Liver (tissue), 8 donors: ENCODE measurements at regions not wholly inside any gene's neighbourhood (a gene's known extent, or its start where the extent isn't known, plus 50 kb on each side); places are given as distances from the start of the nearest gene placed in this dataset.

Experiments used
- DNase-seq: peaks from one replicate; pipeline ENCODE4 v3.0.0-alpha.2; 2017; ENCODE audit warnings: low spot score
- H3K27ac ChIP-seq, 2 donors: one replicate each; pipeline ENCODE4 v1.7.0; 2013; ENCODE audit warnings: inconsistent platforms in 2 of 2, low read length in 2 of 2, control low read depth in 1 of 2, low read depth in 1 of 2, mild to moderate bottlenecking in 1 of 2
- H3K27me3 ChIP-seq, 4 donors: one replicate each; pipeline versions ENCODE4 v1.6.1 to v1.7.0; 2013; ENCODE audit warnings: low read length in 3 of 4, inconsistent platforms in 1 of 4, mild to moderate bottlenecking in 1 of 4, moderate library complexity in 1 of 4; ENCODE audit not compliant: control insufficient read depth in 4 of 4, insufficient read depth in 4 of 4
- H3K36me3 ChIP-seq, 4 donors: one replicate each; pipeline versions ENCODE4 v1.6.1 to v1.7.0; 2013; ENCODE audit warnings: low read length in 3 of 4, mild to moderate bottlenecking in 3 of 4, low read depth in 1 of 4, moderate library complexity in 1 of 4; ENCODE audit not compliant: control insufficient read depth in 4 of 4, insufficient read depth in 3 of 4
- H3K4me1 ChIP-seq, 4 donors: one replicate each; pipeline versions ENCODE4 v1.6.1 to v1.7.0; 2013; ENCODE audit warnings: low read length in 3 of 4, mild to moderate bottlenecking in 3 of 4, moderate library complexity in 1 of 4; ENCODE audit not compliant: control insufficient read depth in 4 of 4, insufficient read depth in 4 of 4
- H3K4me3 ChIP-seq, 3 donors: one replicate each; pipeline versions ENCODE4 v1.6.1 to v1.7.0; 2013; ENCODE audit warnings: low read length in 3 of 3, control low read depth in 1 of 3, low read depth in 1 of 3, mild to moderate bottlenecking in 1 of 3
- H3K9ac ChIP-seq, 2 donors: one replicate each; pipeline ENCODE4 v1.7.0; 2013; ENCODE audit warnings: low read length in 2 of 2, mild to moderate bottlenecking in 2 of 2, moderate library complexity in 2 of 2, control low read depth in 1 of 2, low read depth in 1 of 2
- H3K9me3 ChIP-seq, 4 donors: one replicate each; pipeline versions ENCODE4 v1.6.1 to v1.7.0; 2013; ENCODE audit warnings: low read length in 3 of 4; ENCODE audit not compliant: control insufficient read depth in 4 of 4
- EGR1 ChIP-seq, 2 donors: IDR thresholded peaks; 2 replicates each; pipeline ENCODE4 v1.6.1; 2016 to 2018; ENCODE audit warnings: antibody characterized with exemption in 2 of 2, low read depth in 2 of 2
- FOXA1 ChIP-seq: IDR thresholded peaks from 2 replicates; pipeline ENCODE4 v1.6.1; 2016; ENCODE audit warnings: antibody characterized with exemption
- FOXA2 ChIP-seq: IDR thresholded peaks from 2 replicates; pipeline ENCODE4 v1.6.1; 2016; ENCODE audit warnings: antibody characterized with exemption
- GABPA ChIP-seq, 2 donors: IDR thresholded peaks in 1 of 2; conservative IDR thresholded peaks in 1 of 2; 2 replicates each; pipeline ENCODE4 v1.6.1; 2016; ENCODE audit warnings: antibody characterized with exemption in 2 of 2, mild to moderate bottlenecking in 1 of 2, moderate library complexity in 1 of 2
- HNF4A ChIP-seq, 2 donors: conservative IDR thresholded peaks; 2 replicates each; pipeline ENCODE4 v1.6.1; 2016; ENCODE audit warnings: antibody characterized with exemption in 2 of 2, mild to moderate bottlenecking in 2 of 2
- HNF4G ChIP-seq: IDR thresholded peaks from 2 replicates; pipeline ENCODE4 v1.6.1; 2016; ENCODE audit warnings: antibody characterized with exemption
- JUND ChIP-seq, 2 donors: IDR thresholded peaks; 2 replicates each; pipeline ENCODE4 v1.6.1; 2016; ENCODE audit warnings: antibody characterized with exemption in 2 of 2
- NR2F2 ChIP-seq: IDR thresholded peaks from 2 replicates; pipeline ENCODE4 v1.6.1; 2016; ENCODE audit warnings: antibody characterized with exemption
- RAD21 ChIP-seq, 2 donors: IDR thresholded peaks; 2 replicates each; pipeline ENCODE4 v1.6.1; 2016; ENCODE audit warnings: antibody characterized with exemption in 2 of 2, mild to moderate bottlenecking in 2 of 2
- RXRA ChIP-seq, 2 donors: IDR thresholded peaks; 2 replicates each; pipeline ENCODE4 v1.6.1; 2017 to 2018; ENCODE audit warnings: antibody characterized with exemption in 2 of 2, mild to moderate bottlenecking in 1 of 2
- SP1 ChIP-seq: IDR thresholded peaks from 2 replicates; pipeline ENCODE4 v1.6.1; 2018; ENCODE audit warnings: antibody characterized with exemption, mild to moderate bottlenecking
- TAF1 ChIP-seq: conservative IDR thresholded peaks from 2 replicates; pipeline ENCODE4 v1.6.1; 2016; ENCODE audit warnings: antibody characterized with exemption, mild to moderate bottlenecking
- YY1 ChIP-seq: IDR thresholded peaks from 2 replicates; pipeline ENCODE4 v1.6.1; 2016; ENCODE audit warnings: antibody characterized with exemption, mild to moderate bottlenecking
- WGBS: extraction: QIAGEN DNeasy Blood & Tissue Kit; methylation state at CpG from one replicate; pipeline ENCODE4 v1.1.7; 2013; 5-methylcytosine and 5-hydroxymethylcytosine counted together
- TF ChIP-seq, protein P1 (sequence below): IDR thresholded peaks from 2 replicates; pipeline ENCODE4 v1.6.1; 2016; ENCODE audit warnings: antibody characterized with exemption
- TF ChIP-seq, protein P2 (sequence below): IDR thresholded peaks from 2 replicates; pipeline ENCODE4 v1.6.1; 2016; ENCODE audit warnings: antibody characterized with exemption
- TF ChIP-seq, protein P3 (sequence below): IDR thresholded peaks from 2 replicates; pipeline ENCODE4 v1.6.1; 2016; ENCODE audit warnings: antibody characterized with exemption
- TF ChIP-seq, protein P4 (sequence below): IDR thresholded peaks from 2 replicates; pipeline ENCODE4 v1.6.1; 2016; ENCODE audit warnings: antibody characterized with exemption, mild to moderate bottlenecking
- TF ChIP-seq, protein P5 (sequence below): fragments of 150-350 bp; IDR thresholded peaks from 2 replicates; pipeline ENCODE4 v1.5.1; 2017; ENCODE audit warnings: improper control_type of control experiment, low read depth, low read length; ENCODE audit not compliant: missing input control
- donor health status: healthy.
- donor health status: healthy.
- donor health status: healthy.
- donor health status: healthy.
- donor health status: healthy.

DNA sequence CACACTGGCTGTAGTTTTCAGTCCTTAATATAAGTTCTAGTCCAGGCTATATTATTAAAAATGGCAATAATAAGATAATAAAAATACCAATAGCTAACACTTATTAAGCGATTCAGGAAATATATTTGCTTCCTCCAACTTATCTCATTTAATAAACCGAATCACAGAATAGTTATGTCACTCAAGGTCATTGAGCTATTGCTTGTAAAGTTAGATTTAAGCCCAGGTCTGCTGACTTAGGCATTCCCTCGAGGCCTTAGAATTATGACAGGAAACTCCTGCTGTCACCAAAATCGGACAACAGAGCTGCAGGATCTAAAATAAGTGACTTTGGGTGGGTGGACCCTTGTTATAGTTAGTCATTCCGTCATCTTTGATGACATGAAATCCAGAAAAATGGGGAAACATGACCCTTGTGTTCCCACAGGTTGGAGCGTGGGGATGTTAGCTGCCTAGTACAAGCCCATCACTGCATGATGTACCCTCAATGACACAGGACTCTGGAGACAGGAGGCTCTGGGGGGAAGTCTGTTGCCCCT lies 181.3 kb upstream of the PHYHIPL start:
- TF ChIP-seq, protein P1, sequence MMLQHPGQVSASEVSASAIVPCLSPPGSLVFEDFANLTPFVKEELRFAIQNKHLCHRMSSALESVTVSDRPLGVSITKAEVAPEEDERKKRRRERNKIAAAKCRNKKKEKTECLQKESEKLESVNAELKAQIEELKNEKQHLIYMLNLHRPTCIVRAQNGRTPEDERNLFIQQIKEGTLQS: no peak
- no peak for TF ChIP-seq RXRA (IDR thresholded peaks at IDR 0.05)
- TF ChIP-seq JUND (IDR thresholded peaks at IDR 0.05): no peak
- no peak for TF ChIP-seq TAF1
- no peak for TF ChIP-seq HNF4G
- TF ChIP-seq, protein P2, sequence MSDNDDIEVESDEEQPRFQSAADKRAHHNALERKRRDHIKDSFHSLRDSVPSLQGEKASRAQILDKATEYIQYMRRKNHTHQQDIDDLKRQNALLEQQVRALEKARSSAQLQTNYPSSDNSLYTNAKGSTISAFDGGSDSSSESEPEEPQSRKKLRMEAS: no peak
- TF ChIP-seq, protein P3, sequence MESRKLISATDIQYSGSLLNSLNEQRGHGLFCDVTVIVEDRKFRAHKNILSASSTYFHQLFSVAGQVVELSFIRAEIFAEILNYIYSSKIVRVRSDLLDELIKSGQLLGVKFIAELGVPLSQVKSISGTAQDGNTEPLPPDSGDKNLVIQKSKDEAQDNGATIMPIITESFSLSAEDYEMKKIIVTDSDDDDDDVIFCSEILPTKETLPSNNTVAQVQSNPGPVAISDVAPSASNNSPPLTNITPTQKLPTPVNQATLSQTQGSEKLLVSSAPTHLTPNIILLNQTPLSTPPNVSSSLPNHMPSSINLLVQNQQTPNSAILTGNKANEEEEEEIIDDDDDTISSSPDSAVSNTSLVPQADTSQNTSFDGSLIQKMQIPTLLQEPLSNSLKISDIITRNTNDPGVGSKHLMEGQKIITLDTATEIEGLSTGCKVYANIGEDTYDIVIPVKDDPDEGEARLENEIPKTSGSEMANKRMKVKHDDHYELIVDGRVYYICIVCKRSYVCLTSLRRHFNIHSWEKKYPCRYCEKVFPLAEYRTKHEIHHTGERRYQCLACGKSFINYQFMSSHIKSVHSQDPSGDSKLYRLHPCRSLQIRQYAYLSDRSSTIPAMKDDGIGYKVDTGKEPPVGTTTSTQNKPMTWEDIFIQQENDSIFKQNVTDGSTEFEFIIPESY: no peak
- no peak for TF ChIP-seq RAD21 (IDR thresholded peaks at IDR 0.05)
- TF ChIP-seq, protein P4, sequence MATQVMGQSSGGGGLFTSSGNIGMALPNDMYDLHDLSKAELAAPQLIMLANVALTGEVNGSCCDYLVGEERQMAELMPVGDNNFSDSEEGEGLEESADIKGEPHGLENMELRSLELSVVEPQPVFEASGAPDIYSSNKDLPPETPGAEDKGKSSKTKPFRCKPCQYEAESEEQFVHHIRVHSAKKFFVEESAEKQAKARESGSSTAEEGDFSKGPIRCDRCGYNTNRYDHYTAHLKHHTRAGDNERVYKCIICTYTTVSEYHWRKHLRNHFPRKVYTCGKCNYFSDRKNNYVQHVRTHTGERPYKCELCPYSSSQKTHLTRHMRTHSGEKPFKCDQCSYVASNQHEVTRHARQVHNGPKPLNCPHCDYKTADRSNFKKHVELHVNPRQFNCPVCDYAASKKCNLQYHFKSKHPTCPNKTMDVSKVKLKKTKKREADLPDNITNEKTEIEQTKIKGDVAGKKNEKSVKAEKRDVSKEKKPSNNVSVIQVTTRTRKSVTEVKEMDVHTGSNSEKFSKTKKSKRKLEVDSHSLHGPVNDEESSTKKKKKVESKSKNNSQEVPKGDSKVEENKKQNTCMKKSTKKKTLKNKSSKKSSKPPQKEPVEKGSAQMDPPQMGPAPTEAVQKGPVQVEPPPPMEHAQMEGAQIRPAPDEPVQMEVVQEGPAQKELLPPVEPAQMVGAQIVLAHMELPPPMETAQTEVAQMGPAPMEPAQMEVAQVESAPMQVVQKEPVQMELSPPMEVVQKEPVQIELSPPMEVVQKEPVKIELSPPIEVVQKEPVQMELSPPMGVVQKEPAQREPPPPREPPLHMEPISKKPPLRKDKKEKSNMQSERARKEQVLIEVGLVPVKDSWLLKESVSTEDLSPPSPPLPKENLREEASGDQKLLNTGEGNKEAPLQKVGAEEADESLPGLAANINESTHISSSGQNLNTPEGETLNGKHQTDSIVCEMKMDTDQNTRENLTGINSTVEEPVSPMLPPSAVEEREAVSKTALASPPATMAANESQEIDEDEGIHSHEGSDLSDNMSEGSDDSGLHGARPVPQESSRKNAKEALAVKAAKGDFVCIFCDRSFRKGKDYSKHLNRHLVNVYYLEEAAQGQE: no peak
- TF ChIP-seq SP1: no peak
- no peak for TF ChIP-seq EGR1 (IDR thresholded peaks at IDR 0.05; ENCODE audit: low read depth in 2 of 2)
- TF ChIP-seq YY1: no peak
- TF ChIP-seq HNF4A (conservative IDR thresholded peaks at IDR 0.05): no peak
- TF ChIP-seq FOXA1: no peak
- no peak for TF ChIP-seq NR2F2
- TF ChIP-seq GABPA (IDR thresholded peaks at IDR 0.05 in 1 of 2, conservative IDR thresholded peaks at IDR 0.05 in 1 of 2): no peak
- TF ChIP-seq FOXA2: no peak
- TF ChIP-seq, protein P5, sequence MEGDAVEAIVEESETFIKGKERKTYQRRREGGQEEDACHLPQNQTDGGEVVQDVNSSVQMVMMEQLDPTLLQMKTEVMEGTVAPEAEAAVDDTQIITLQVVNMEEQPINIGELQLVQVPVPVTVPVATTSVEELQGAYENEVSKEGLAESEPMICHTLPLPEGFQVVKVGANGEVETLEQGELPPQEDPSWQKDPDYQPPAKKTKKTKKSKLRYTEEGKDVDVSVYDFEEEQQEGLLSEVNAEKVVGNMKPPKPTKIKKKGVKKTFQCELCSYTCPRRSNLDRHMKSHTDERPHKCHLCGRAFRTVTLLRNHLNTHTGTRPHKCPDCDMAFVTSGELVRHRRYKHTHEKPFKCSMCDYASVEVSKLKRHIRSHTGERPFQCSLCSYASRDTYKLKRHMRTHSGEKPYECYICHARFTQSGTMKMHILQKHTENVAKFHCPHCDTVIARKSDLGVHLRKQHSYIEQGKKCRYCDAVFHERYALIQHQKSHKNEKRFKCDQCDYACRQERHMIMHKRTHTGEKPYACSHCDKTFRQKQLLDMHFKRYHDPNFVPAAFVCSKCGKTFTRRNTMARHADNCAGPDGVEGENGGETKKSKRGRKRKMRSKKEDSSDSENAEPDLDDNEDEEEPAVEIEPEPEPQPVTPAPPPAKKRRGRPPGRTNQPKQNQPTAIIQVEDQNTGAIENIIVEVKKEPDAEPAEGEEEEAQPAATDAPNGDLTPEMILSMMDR: no peak
- H3K36me3 ChIP-seq: no peaks in the 10 kb centered on the region
- H3K4me3 ChIP-seq: no peak overlapping the region
- peaks cover 6 to 60% (median 42%) of the 10 kb centered on the region in 4 donors for H3K4me1 ChIP-seq
- WGBS: 38% methylated on average over 6 of the region's 6 CpGs
- peak overlapping the region; percentile 69 to 73 for H3K27ac ChIP-seq
- peak overlapping the region in 1 of 2 donors; percentile 32 for H3K9ac ChIP-seq
- no peak for DNase-seq
- no peaks in the 10 kb centered on the region for H3K27me3 ChIP-seq
- H3K9me3 ChIP-seq: no peaks in the 10 kb centered on the region
